Mesendoderm (in vitro differentiated cells): ENCODE measurements at regions not wholly inside any gene's neighbourhood (a gene's known extent, or its start where the extent isn't known, plus 50 kb on each side); places are given as distances from the start of the nearest gene placed in this dataset.

ENCODE experiments used
- DNase-seq: peaks from one replicate; pipeline ENCODE4 v3.0.0; 2013
- H2AK5ac ChIP-seq: 2 replicates; pipeline ENCODE4 v1.6.1; 2013; ENCODE audit warnings: low read length, inconsistent platforms
- H2BK120ac ChIP-seq: 2 replicates; pipeline ENCODE4 v1.6.1; 2013; ENCODE audit warnings: low read depth, mild to moderate bottlenecking, low read length, moderate library complexity, mixed read lengths
- H2BK15ac ChIP-seq: replicated peaks from 2 replicates; pipeline ENCODE4 v1.6.1; 2013; ENCODE audit warnings: low read depth, mild to moderate bottlenecking, moderate library complexity
- H2BK5ac ChIP-seq: 2 replicates; pipeline ENCODE4 v1.6.1; 2013; ENCODE audit warnings: low read length, inconsistent platforms
- H3K18ac ChIP-seq: 2 replicates; pipeline ENCODE4 v1.6.1; 2013; ENCODE audit warnings: mild to moderate bottlenecking, low read length, mixed read lengths
- H3K23ac ChIP-seq: one replicate; pipeline ENCODE4 v1.6.1; 2013; ENCODE audit warnings: low read length
- H3K27ac ChIP-seq: 2 replicates; pipeline ENCODE4 v1.5.1; 2013; ENCODE audit warnings: low read depth, mild to moderate bottlenecking, inconsistent platforms, low read length, moderate library complexity
- H3K27me3 ChIP-seq: 2 replicates; pipeline ENCODE4 v1.6.1; 2013; ENCODE audit warnings: low read length, control low read depth, mild to moderate bottlenecking, inconsistent platforms; ENCODE audit not compliant: insufficient read depth, poor library complexity
- H3K36me3 ChIP-seq: 2 replicates; pipeline ENCODE4 v1.6.1; 2013; ENCODE audit warnings: low read length, inconsistent platforms; ENCODE audit not compliant: control insufficient read depth, insufficient read depth
- H3K4ac ChIP-seq: one replicate; pipeline ENCODE4 v1.6.1; 2013; ENCODE audit warnings: low read depth, mild to moderate bottlenecking, low read length, moderate library complexity
- H3K4me1 ChIP-seq: 2 replicates; pipeline ENCODE4 v1.6.1; 2013; ENCODE audit warnings: low read depth, low read length, inconsistent platforms; ENCODE audit not compliant: control insufficient read depth
- H3K4me2 ChIP-seq: 2 replicates; pipeline ENCODE4 v1.6.1; 2013; ENCODE audit warnings: low read length
- H3K4me3 ChIP-seq: 2 replicates; pipeline ENCODE4 v1.5.1; 2013; ENCODE audit warnings: mild to moderate bottlenecking, low read length
- H3K56ac ChIP-seq: one replicate; pipeline ENCODE4 v1.6.1; 2013; ENCODE audit warnings: low read length
- H3K79me1 ChIP-seq: 2 replicates; pipeline ENCODE4 v1.6.1; 2013; ENCODE audit warnings: low read length, inconsistent platforms
- H3K79me2 ChIP-seq: 2 replicates; pipeline ENCODE4 v1.6.1; 2013; ENCODE audit warnings: mild to moderate bottlenecking, low read length; ENCODE audit not compliant: control insufficient read depth, insufficient read depth
- H3K9ac ChIP-seq: 2 replicates; pipeline ENCODE4 v1.6.1; 2013; ENCODE audit warnings: low read length, inconsistent platforms
- H4K5ac ChIP-seq: one replicate; pipeline ENCODE4 v1.6.1; 2013; ENCODE audit warnings: low read length
- H4K8ac ChIP-seq: one replicate; pipeline ENCODE4 v1.6.1; 2013; ENCODE audit warnings: low read depth, mild to moderate bottlenecking, control low read depth, low read length, moderate library complexity
- WGBS: extraction: QIAGEN DNeasy Blood & Tissue Kit; methylation state at CpG from one replicate; pipeline ENCODE4 v1.1.7; 2013; ENCODE audit warnings: low lambda C conversion rate, missing lambda C conversion rate; ENCODE audit not compliant: insufficient coverage; ENCODE audit errors: extremely low coverage; 5-methylcytosine and 5-hydroxymethylcytosine counted together

GRCh38 chr14:83289390-83289789 lies 1755.7 kb upstream of the SEL1L start:
- WGBS = 100% methylated on average over 1 of the region's 4 CpGs
- Histone ChIP-seq H3K27me3 (no peaks in the 10 kb centered on the region), H2BK120ac (no peak overlapping the region), H3K4ac (no peak overlapping the region), H2BK5ac (no peak overlapping the region), H2BK15ac (no peak overlapping the region), H3K4me2 (no peak overlapping the region), H3K9ac (no peak overlapping the region), H2AK5ac (no peak overlapping the region), H4K5ac (no peak overlapping the region), H3K79me1 (no peaks in the 10 kb centered on the region), H3K18ac (no peak overlapping the region), H3K27ac (no peak overlapping the region), H3K4me3 (no peak overlapping the region), H4K8ac (no peak overlapping the region), H3K4me1 (no peaks in the 10 kb centered on the region), H3K56ac (no peak overlapping the region), H3K23ac (no peak overlapping the region), H3K36me3 (no peaks in the 10 kb centered on the region), H3K79me2 (no peaks in the 10 kb centered on the region)
- DNase-seq = no peak

GRCh38 chr14:83289896-83290295 lies 1756.2 kb upstream of the SEL1L start:
- H3K4ac ChIP-seq = no peak overlapping the region
- no peak overlapping the region for H4K8ac ChIP-seq
- no peaks in the 10 kb centered on the region for H3K79me2 ChIP-seq
- no peak overlapping the region for H3K18ac ChIP-seq
- H3K27ac ChIP-seq = no peak overlapping the region
- WGBS = no CpG with 5 or more reads among the region's 1 CpG
- no peaks in the 10 kb centered on the region for H3K27me3 ChIP-seq
- no peaks in the 10 kb centered on the region for H3K36me3 ChIP-seq
- H3K4me1 ChIP-seq = no peaks in the 10 kb centered on the region
- no peaks in the 10 kb centered on the region for H3K79me1 ChIP-seq
- H2BK15ac ChIP-seq = no peak overlapping the region
- no peak overlapping the region for H3K9ac ChIP-seq
- no peak for DNase-seq
- H3K4me2 ChIP-seq = no peak overlapping the region
- H2BK5ac ChIP-seq = no peak overlapping the region
- no peak overlapping the region for H3K23ac ChIP-seq
- H4K5ac ChIP-seq = no peak overlapping the region
- H2BK120ac ChIP-seq = no peak overlapping the region
- H2AK5ac ChIP-seq = no peak overlapping the region
- H3K56ac ChIP-seq = no peak overlapping the region
- H3K4me3 ChIP-seq = no peak overlapping the region

DNA sequence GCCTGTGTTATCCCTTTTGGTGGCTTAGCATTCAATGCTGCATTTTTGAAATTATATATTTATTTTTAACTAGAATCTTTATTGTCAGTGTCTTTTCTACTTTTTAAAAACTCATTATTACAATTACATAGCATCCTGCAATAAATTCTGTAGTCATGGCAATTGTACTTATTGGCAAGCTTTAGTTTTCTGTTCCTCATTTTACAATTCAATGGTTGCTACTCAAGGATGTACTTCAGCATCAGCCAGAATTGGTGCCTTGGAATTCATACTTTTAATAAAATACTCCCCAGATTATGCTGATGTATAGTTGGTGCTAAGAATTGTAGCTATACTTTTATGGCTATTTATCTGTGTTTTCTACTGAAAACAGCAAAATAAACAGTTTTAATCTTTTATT lies 1756.8 kb upstream of the SEL1L start:
- Histone ChIP-seq H3K9ac (no peak overlapping the region), H2BK5ac (no peak overlapping the region), H3K36me3 (no peaks in the 10 kb centered on the region), H3K4ac (no peak overlapping the region), H3K27ac (no peak overlapping the region), H3K4me2 (no peak overlapping the region), H3K4me1 (no peaks in the 10 kb centered on the region), H3K27me3 (no peaks in the 10 kb centered on the region), H4K5ac (no peak overlapping the region), H3K23ac (no peak overlapping the region), H2AK5ac (no peak overlapping the region), H3K4me3 (no peak overlapping the region), H2BK120ac (no peak overlapping the region), H2BK15ac (no peak overlapping the region), H3K56ac (no peak overlapping the region), H3K18ac (no peak overlapping the region), H4K8ac (no peak overlapping the region), H3K79me1 (no peaks in the 10 kb centered on the region), H3K79me2 (no peaks in the 10 kb centered on the region)
- DNase-seq = no peak

- Histone ChIP-seq H3K27me3 (no peaks in the 10 kb centered on the region), H3K79me1 (no peaks in the 10 kb centered on the region), H3K27ac (no peak overlapping the region), H3K4me1 (no peaks in the 10 kb centered on the region), H2BK15ac (no peak overlapping the region), H3K23ac (no peak overlapping the region), H3K56ac (no peak overlapping the region), H3K4ac (no peak overlapping the region), H2BK120ac (no peak overlapping the region), H2AK5ac (no peak overlapping the region), H2BK5ac (no peak overlapping the region), H3K4me3 (no peak overlapping the region), H4K8ac (no peak overlapping the region), H3K18ac (no peak overlapping the region), H3K4me2 (no peak overlapping the region), H4K5ac (no peak overlapping the region), H3K9ac (no peak overlapping the region), H3K36me3 (no peaks in the 10 kb centered on the region), H3K79me2 (no peaks in the 10 kb centered on the region)
- no peak for DNase-seq
- WGBS = no CpG with 5 or more reads among the region's 1 CpG
Measured at GRCh38 chr14:83291714-83292113, 1758.1 kb upstream of the SEL1L start.

DNA sequence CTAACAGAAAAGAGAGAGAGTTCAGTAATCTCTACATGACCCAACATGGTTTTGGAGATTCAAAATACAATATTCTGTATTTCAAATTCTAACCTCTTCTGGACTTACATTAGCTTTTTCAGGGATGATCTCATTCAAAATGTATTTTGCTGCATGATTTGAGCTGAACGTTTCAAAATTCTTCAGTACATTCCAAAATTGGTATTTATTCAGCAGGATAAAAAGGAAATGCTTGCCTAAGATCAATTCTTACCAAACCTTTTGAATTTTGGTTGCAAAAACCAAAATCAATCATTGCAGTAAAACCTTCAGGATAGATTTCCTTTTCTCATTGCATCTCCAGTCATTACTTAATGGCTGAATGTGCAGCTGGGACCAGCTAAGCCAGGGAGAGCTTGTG lies 1761.3 kb upstream of the SEL1L start:
- no peak overlapping the region for H3K4me3 ChIP-seq
- no peak overlapping the region for H3K56ac ChIP-seq
- no peaks in the 10 kb centered on the region for H3K79me1 ChIP-seq
- H3K79me2 ChIP-seq = no peaks in the 10 kb centered on the region
- no peak overlapping the region for H3K9ac ChIP-seq
- no peak overlapping the region for H3K4ac ChIP-seq
- no peak overlapping the region for H2BK120ac ChIP-seq
- H3K36me3 ChIP-seq = no peaks in the 10 kb centered on the region
- no peak overlapping the region for H2BK15ac ChIP-seq
- H3K4me2 ChIP-seq = no peak overlapping the region
- DNase-seq = no peak
- no peaks in the 10 kb centered on the region for H3K27me3 ChIP-seq
- H3K23ac ChIP-seq = no peak overlapping the region
- H2BK5ac ChIP-seq = no peak overlapping the region
- no peak overlapping the region for H2AK5ac ChIP-seq
- H3K4me1 ChIP-seq = no peaks in the 10 kb centered on the region
- H3K27ac ChIP-seq = no peak overlapping the region
- H3K18ac ChIP-seq = no peak overlapping the region
- H4K5ac ChIP-seq = no peak overlapping the region
- no CpG with 5 or more reads among the region's 1 CpG for WGBS
- H4K8ac ChIP-seq = no peak overlapping the region

DNA sequence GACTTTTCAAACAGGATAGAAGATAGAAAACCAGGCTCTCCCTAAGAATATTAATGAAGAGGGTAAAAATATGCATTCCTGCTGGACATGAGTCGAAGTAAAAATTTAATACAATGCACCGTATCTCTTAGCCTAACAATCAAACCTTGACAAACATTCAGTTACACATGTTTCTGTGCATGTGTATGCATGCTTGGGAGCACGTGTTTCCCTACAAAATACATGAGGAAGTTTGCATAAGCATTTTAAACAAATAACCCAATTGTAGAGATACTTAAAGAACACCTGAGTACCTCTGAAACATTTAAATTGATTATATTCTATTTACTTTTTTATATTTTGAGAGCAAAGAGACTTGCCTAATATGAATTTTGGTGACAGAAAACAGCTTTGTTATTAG lies 1763.7 kb upstream of the SEL1L start:
- H3K27me3 ChIP-seq = no peaks in the 10 kb centered on the region
- no peaks in the 10 kb centered on the region for H3K79me1 ChIP-seq
- DNase-seq = no peak
- no peak overlapping the region for H2BK120ac ChIP-seq
- H3K79me2 ChIP-seq = no peaks in the 10 kb centered on the region
- H3K4me3 ChIP-seq = no peak overlapping the region
- H3K18ac ChIP-seq = no peak overlapping the region
- no peak overlapping the region for H2BK5ac ChIP-seq
- no peak overlapping the region for H3K9ac ChIP-seq
- no CpG with 5 or more reads among the region's 3 CpGs for WGBS
- no peak overlapping the region for H3K27ac ChIP-seq
- no peak overlapping the region for H3K23ac ChIP-seq
- H3K4me2 ChIP-seq = no peak overlapping the region
- H4K5ac ChIP-seq = no peak overlapping the region
- H3K4ac ChIP-seq = no peak overlapping the region
- H2BK15ac ChIP-seq = no peak overlapping the region
- no peaks in the 10 kb centered on the region for H3K36me3 ChIP-seq
- H3K56ac ChIP-seq = no peak overlapping the region
- no peaks in the 10 kb centered on the region for H3K4me1 ChIP-seq
- no peak overlapping the region for H2AK5ac ChIP-seq
- H4K8ac ChIP-seq = no peak overlapping the region
